Lower lobe of right lung (tissue), 2 donors: ENCODE measurements at regions not wholly inside any gene's neighbourhood (a gene's known extent, or its start where the extent isn't known, plus 50 kb on each side); places are given as distances from the start of the nearest gene placed in this dataset.

Experiments
- ATAC-seq, 2 donors: fragments of 200-7000 bp; cut with Tn5 transposase; one replicate each; pipeline ENCODE4 v1.9.1; 2020 to 2022; ENCODE audit warnings: mild to moderate bottlenecking in 2 of 2, moderate library complexity in 2 of 2
- DNase-seq: peaks from one replicate; pipeline ENCODE4 v3.0.0-alpha.2; 2020
- H3K27ac ChIP-seq: fragments of 200-600 bp; one replicate; pipeline ENCODE4 v1.8.0; 2022
- H3K27me3 ChIP-seq: fragments of 200-600 bp; one replicate; pipeline ENCODE4 v1.8.0; 2022; ENCODE audit warnings: low read depth
- H3K36me3 ChIP-seq: fragments of 200-600 bp; one replicate; pipeline ENCODE4 v1.8.0; 2022; ENCODE audit warnings: mild to moderate bottlenecking
- H3K4me1 ChIP-seq: fragments of 200-600 bp; one replicate; pipeline ENCODE4 v1.8.0; 2022
- H3K4me3 ChIP-seq: fragments of 200-600 bp; one replicate; pipeline ENCODE4 v1.8.0; 2022; ENCODE audit warnings: mild to moderate bottlenecking
- H3K9me3 ChIP-seq: fragments of 200-600 bp; one replicate; pipeline ENCODE4 v1.8.0; 2022
- CTCF ChIP-seq: fragments of 200-600 bp; IDR thresholded peaks from one replicate; pipeline ENCODE4 v1.8.0; 2022; ENCODE audit warnings: antibody characterized with exemption, mild to moderate bottlenecking
- intact Hi-C: fragments of 100-400 bp; cut with DNase I; formaldehyde crosslinking; loops from one replicate; pipeline ENCODE4 v1.11.0; 2022
- donor health status: DM: no; HTN: yes; CAD: no; lungs with severe emphysema.

GRCh38 chr9:84151236-84151635 is 170.6 kb downstream of the RMI1 start:
- DNase-seq (no peak), ATAC-seq (no peak)
- peaks cover 13% of the 10 kb centered on the region for H3K4me1 ChIP-seq
- TF ChIP-seq CTCF: no peak
- no peaks in the 10 kb centered on the region for H3K36me3 ChIP-seq
- H3K4me3 ChIP-seq: no peak overlapping the region
- intact Hi-C loops: no loop called here
- no peak overlapping the region for H3K27ac ChIP-seq
- no peaks in the 10 kb centered on the region for H3K9me3 ChIP-seq
- no peaks in the 10 kb centered on the region for H3K27me3 ChIP-seq

- H3K4me3 ChIP-seq: no peak overlapping the region
- intact Hi-C loops: no loop called here
- H3K4me1 ChIP-seq: peaks cover 11% of the 10 kb centered on the region
- no peak for ATAC-seq
- H3K36me3 ChIP-seq: no peaks in the 10 kb centered on the region
- H3K27me3 ChIP-seq: no peaks in the 10 kb centered on the region
- no peaks in the 10 kb centered on the region for H3K9me3 ChIP-seq
- H3K27ac ChIP-seq: no peak overlapping the region
- no peak for TF ChIP-seq CTCF
- no peak for DNase-seq
Observed at GRCh38 chr9:84151640-84152039, 171.0 kb downstream of the RMI1 start.

- intact Hi-C loops: no loop called here
Observed at GRCh38 chr9:84152204-84152603, 171.6 kb downstream of the RMI1 start.

GRCh38 chr9:84153885-84154284 is 173.3 kb downstream of the RMI1 start:
- intact Hi-C loops: no loop called here
- H3K4me3 ChIP-seq: no peak overlapping the region
- no peak overlapping the region for H3K27ac ChIP-seq
- H3K27me3 ChIP-seq: no peaks in the 10 kb centered on the region
- no peaks in the 10 kb centered on the region for H3K4me1 ChIP-seq
- no peaks in the 10 kb centered on the region for H3K36me3 ChIP-seq
- no peak for DNase-seq
- H3K9me3 ChIP-seq: no peaks in the 10 kb centered on the region
- no peak for ATAC-seq
- TF ChIP-seq CTCF: no peak

More at GRCh38 chr9:84152204-84152603, 171.6 kb downstream of the RMI1 start:
- DNase-seq (no peak), ATAC-seq (no peak)
- no peaks in the 10 kb centered on the region for H3K9me3 ChIP-seq
- no peaks in the 10 kb centered on the region for H3K27me3 ChIP-seq
- H3K4me3 ChIP-seq: no peak overlapping the region
- no peak for TF ChIP-seq CTCF
- peaks cover 6% of the 10 kb centered on the region for H3K4me1 ChIP-seq
- no peaks in the 10 kb centered on the region for H3K36me3 ChIP-seq
- H3K27ac ChIP-seq: no peak overlapping the region

GRCh38 chr9:84154320-84154719 is 173.7 kb downstream of the RMI1 start:
- Histone ChIP-seq H3K36me3 (no peaks in the 10 kb centered on the region), H3K4me3 (no peak overlapping the region), H3K27me3 (no peaks in the 10 kb centered on the region), H3K4me1 (no peaks in the 10 kb centered on the region), H3K27ac (no peak overlapping the region), H3K9me3 (no peaks in the 10 kb centered on the region)
- TF ChIP-seq CTCF: no peak
- intact Hi-C loops: no loop called here
- no peak for ATAC-seq
- no peak for DNase-seq
